ENCODE measurements at regions not wholly inside any gene's neighbourhood (a gene's known extent, or its start where the extent isn't known, plus 50 kb on each side); places are given as distances from the start of the nearest gene placed in this dataset.

GRCh38 chr12:66944365-66944764 is 265.5 kb upstream of the GRIP1 start:
- Histone ChIP-seq H3K4me3 (ENCODE audit: low read length in 2 of 2) (no peak overlapping the region), H3K36me3 (ENCODE audit: insufficient read depth, low read length) (no peaks in the 10 kb centered on the region), H3K9me3 (ENCODE audit: control insufficient read depth in 1 of 2, low read length in 2 of 2) (no peaks in the 10 kb centered on the region), H3K27me3 (ENCODE audit: insufficient read depth, low read length) (no peaks in the 10 kb centered on the region), H3K27ac (ENCODE audit: low read depth, low read length) (no peak overlapping the region), H3K4me1 (ENCODE audit: insufficient read depth, low read length) (no peaks in the 10 kb centered on the region)
- no peak overlapping the region for H3K27ac Mint-ChIP-seq
- H3K4me3 Mint-ChIP-seq: no peak overlapping the region
- ChIA-PET POLR2A (ENCODE audit: partially characterized antibody) (no interaction called here), CTCF (ENCODE audit: partially characterized antibody) (no interaction called here)
- DNase-seq: no peak
- intact Hi-C loops (cut with micrococcal nuclease): no loop called here
- no peaks in the 10 kb centered on the region for H3K36me3 Mint-ChIP-seq
- no peaks in the 10 kb centered on the region for H3K9me3 Mint-ChIP-seq
- peaks cover 2 to 7% (median 6%) of the 10 kb centered on the region in 4 donors for H3K4me1 Mint-ChIP-seq
- peaks cover 0 to 3% of the 10 kb centered on the region in 2 donors for H3K27me3 Mint-ChIP-seq

- H3K27me3 Mint-ChIP-seq: peaks cover 0 to 3% of the 10 kb centered on the region in 2 donors
- H3K9me3 ChIP-seq (ENCODE audit: control insufficient read depth in 1 of 2, low read length in 2 of 2): no peaks in the 10 kb centered on the region
- H3K4me1 ChIP-seq (ENCODE audit: insufficient read depth, low read length): no peaks in the 10 kb centered on the region
- ChIA-PET POLR2A (ENCODE audit: partially characterized antibody) (no interaction called here), CTCF (ENCODE audit: partially characterized antibody) (no interaction called here)
- H3K27ac ChIP-seq (ENCODE audit: low read depth, low read length): no peak overlapping the region
- H3K36me3 ChIP-seq (ENCODE audit: insufficient read depth, low read length): no peaks in the 10 kb centered on the region
- intact Hi-C loops (cut with micrococcal nuclease): no loop called here
- H3K4me3 Mint-ChIP-seq: no peak overlapping the region
- H3K36me3 Mint-ChIP-seq: no peaks in the 10 kb centered on the region
- H3K27ac Mint-ChIP-seq: no peak overlapping the region
- no peak for DNase-seq
- no peak overlapping the region for H3K4me3 ChIP-seq (ENCODE audit: low read length in 2 of 2)
- no peaks in the 10 kb centered on the region for H3K9me3 Mint-ChIP-seq
- peaks cover 2 to 7% (median 6%) of the 10 kb centered on the region in 4 donors for H3K4me1 Mint-ChIP-seq
- no peaks in the 10 kb centered on the region for H3K27me3 ChIP-seq (ENCODE audit: insufficient read depth, low read length)
Observed at GRCh38 chr12:66945189-66945817, 266.4 kb upstream of the GRIP1 start.

- no peaks in the 10 kb centered on the region for H3K9me3 ChIP-seq (ENCODE audit: control insufficient read depth in 1 of 2, low read length in 2 of 2)
- Mint-ChIP-seq H3K27ac (peak overlapping the region in 1 of 7 donors; percentile 57), H3K4me1 (peaks cover 2 to 10% (median 5%) of the 10 kb centered on the region in 4 donors), H3K9me3 (no peaks in the 10 kb centered on the region), H3K4me3 (peak overlapping the region in 3 of 8 donors; percentile 8 to 44 (median 41)), H3K27me3 (peaks cover 0 to 5% of the 10 kb centered on the region in 2 donors), H3K36me3 (no peaks in the 10 kb centered on the region)
- ChIA-PET CTCF (ENCODE audit: partially characterized antibody) (no interaction called here), POLR2A (ENCODE audit: partially characterized antibody) (no interaction called here)
- intact Hi-C loops (cut with micrococcal nuclease): no loop called here
- H3K27me3 ChIP-seq (ENCODE audit: insufficient read depth, low read length): no peaks in the 10 kb centered on the region
- no peaks in the 10 kb centered on the region for H3K4me1 ChIP-seq (ENCODE audit: insufficient read depth, low read length)
- no peak for DNase-seq
- H3K4me3 ChIP-seq (ENCODE audit: low read length in 2 of 2): no peak overlapping the region
- no peaks in the 10 kb centered on the region for H3K36me3 ChIP-seq (ENCODE audit: insufficient read depth, low read length)
- no peak overlapping the region for H3K27ac ChIP-seq (ENCODE audit: low read depth, low read length)
Observed at GRCh38 chr12:66947119-66947518, 268.2 kb upstream of the GRIP1 start.

- H3K36me3 ChIP-seq (ENCODE audit: insufficient read depth, low read length): no peaks in the 10 kb centered on the region
- H3K9me3 Mint-ChIP-seq: peaks cover 0 to 2% (median 0%) of the 10 kb centered on the region in 8 donors
- no peaks in the 10 kb centered on the region for H3K9me3 ChIP-seq (ENCODE audit: control insufficient read depth in 1 of 2, low read length in 2 of 2)
- no peak overlapping the region for H3K27ac ChIP-seq (ENCODE audit: low read depth, low read length)
- no peaks in the 10 kb centered on the region for H3K27me3 ChIP-seq (ENCODE audit: insufficient read depth, low read length)
- no peak for DNase-seq
- POLR2A ChIA-PET (ENCODE audit: partially characterized antibody): no interaction called here
- CTCF ChIA-PET (ENCODE audit: partially characterized antibody): no interaction called here
- no peaks in the 10 kb centered on the region for H3K36me3 Mint-ChIP-seq
- H3K4me1 ChIP-seq (ENCODE audit: insufficient read depth, low read length): no peaks in the 10 kb centered on the region
- H3K27me3 Mint-ChIP-seq: peaks cover 0 to 5% of the 10 kb centered on the region in 2 donors
- peaks cover 0 to 3% (median 0%) of the 10 kb centered on the region in 4 donors for H3K4me1 Mint-ChIP-seq
- H3K27ac Mint-ChIP-seq: no peak overlapping the region
- intact Hi-C loops (cut with micrococcal nuclease): no loop called here
- H3K4me3 ChIP-seq (ENCODE audit: low read length in 2 of 2): no peak overlapping the region
- H3K4me3 Mint-ChIP-seq: no peak overlapping the region
Observed at GRCh38 chr12:66952668-66953067, 273.8 kb upstream of the GRIP1 start.

GRCh38 chr12:66956300-66956699 is 277.4 kb upstream of the GRIP1 start:
- Mint-ChIP-seq H3K36me3 (no peaks in the 10 kb centered on the region), H3K27me3 (peaks cover 0 to 3% of the 10 kb centered on the region in 2 donors), H3K9me3 (peaks cover 0 to 3% (median 0%) of the 10 kb centered on the region in 8 donors), H3K4me3 (no peak overlapping the region), H3K27ac (no peak overlapping the region), H3K4me1 (peaks cover 0 to 5% (median 2%) of the 10 kb centered on the region in 4 donors)
- H3K36me3 ChIP-seq (ENCODE audit: insufficient read depth, low read length): no peaks in the 10 kb centered on the region
- H3K9me3 ChIP-seq (ENCODE audit: control insufficient read depth in 1 of 2, low read length in 2 of 2): no peaks in the 10 kb centered on the region
- intact Hi-C loops (cut with micrococcal nuclease): no loop called here
- ChIA-PET CTCF (ENCODE audit: partially characterized antibody) (no interaction called here), POLR2A (ENCODE audit: partially characterized antibody) (no interaction called here)
- no peak overlapping the region for H3K27ac ChIP-seq (ENCODE audit: low read depth, low read length)
- H3K4me3 ChIP-seq (ENCODE audit: low read length in 2 of 2): no peak overlapping the region
- no peaks in the 10 kb centered on the region for H3K4me1 ChIP-seq (ENCODE audit: insufficient read depth, low read length)
- H3K27me3 ChIP-seq (ENCODE audit: insufficient read depth, low read length): no peaks in the 10 kb centered on the region
- DNase-seq: no peak

- H3K9me3 ChIP-seq (ENCODE audit: control insufficient read depth in 1 of 2, low read length in 2 of 2): no peaks in the 10 kb centered on the region
- Mint-ChIP-seq H3K9me3 (peaks cover 0 to 12% (median 5%) of the 10 kb centered on the region in 8 donors), H3K4me1 (peaks cover 8 to 15% (median 9%) of the 10 kb centered on the region in 4 donors), H3K4me3 (no peak overlapping the region), H3K27ac (no peak overlapping the region), H3K27me3 (peaks cover 0 to 3% of the 10 kb centered on the region in 2 donors), H3K36me3 (no peaks in the 10 kb centered on the region)
- H3K4me1 ChIP-seq (ENCODE audit: insufficient read depth, low read length): peaks cover 8% of the 10 kb centered on the region
- H3K4me3 ChIP-seq (ENCODE audit: low read length in 2 of 2): no peak overlapping the region
- DNase-seq: no peak
- no peak overlapping the region for H3K27ac ChIP-seq (ENCODE audit: low read depth, low read length)
- ChIA-PET POLR2A (ENCODE audit: partially characterized antibody) (no interaction called here), CTCF (ENCODE audit: partially characterized antibody) (no interaction called here)
- intact Hi-C loops (cut with micrococcal nuclease): no loop called here
- H3K27me3 ChIP-seq (ENCODE audit: insufficient read depth, low read length): no peaks in the 10 kb centered on the region
- H3K36me3 ChIP-seq (ENCODE audit: insufficient read depth, low read length): no peaks in the 10 kb centered on the region
Observed at GRCh38 chr12:66959276-66959675, 280.4 kb upstream of the GRIP1 start.

GRCh38 chr12:66960006-66960405 is 281.1 kb upstream of the GRIP1 start:
- intact Hi-C loops (cut with micrococcal nuclease): no loop called here
- peaks cover 0 to 4% of the 10 kb centered on the region in 2 donors for H3K36me3 Mint-ChIP-seq
- Histone ChIP-seq H3K27ac (ENCODE audit: low read depth, low read length) (no peak overlapping the region), H3K9me3 (ENCODE audit: control insufficient read depth in 1 of 2, low read length in 2 of 2) (no peaks in the 10 kb centered on the region), H3K27me3 (ENCODE audit: insufficient read depth, low read length) (no peaks in the 10 kb centered on the region), H3K4me3 (ENCODE audit: low read length in 2 of 2) (no peak overlapping the region), H3K36me3 (ENCODE audit: insufficient read depth, low read length) (no peaks in the 10 kb centered on the region), H3K4me1 (ENCODE audit: insufficient read depth, low read length) (peaks cover 16% of the 10 kb centered on the region)
- no peak overlapping the region for H3K27ac Mint-ChIP-seq
- peaks cover 0 to 3% of the 10 kb centered on the region in 2 donors for H3K27me3 Mint-ChIP-seq
- H3K4me1 Mint-ChIP-seq: peaks cover 14 to 22% (median 16%) of the 10 kb centered on the region in 4 donors
- DNase-seq: no peak
- peaks cover 2 to 17% (median 6%) of the 10 kb centered on the region in 8 donors for H3K9me3 Mint-ChIP-seq
- POLR2A ChIA-PET (ENCODE audit: partially characterized antibody): no interaction called here
- CTCF ChIA-PET (ENCODE audit: partially characterized antibody): no interaction called here
- H3K4me3 Mint-ChIP-seq: no peak overlapping the region
